ENCODE measurements at regions not wholly inside any gene's neighbourhood (a gene's known extent, or its start where the extent isn't known, plus 50 kb on each side); places are given as distances from the start of the nearest gene placed in this dataset.

- Histone ChIP-seq H3K9me3 (no peaks in the 10 kb centered on the region), H3K36me3 (no peaks in the 10 kb centered on the region), H3K27ac (no peak overlapping the region), H3K27me3 (no peaks in the 10 kb centered on the region), H3K4me1 (no peaks in the 10 kb centered on the region), H3K4me3 (no peak overlapping the region)
- DNase-seq (ENCODE audit: extremely low spot score in 2 of 2) = no peak
- intact Hi-C loops (cut with DNase I) = no loop called here
- TF ChIP-seq POLR2AphosphoS5 (IDR thresholded peaks at IDR 0.05; ENCODE audit: insufficient read depth in 1 of 2, low read depth in 1 of 2) = no peak
- TF ChIP-seq POLR2A (IDR thresholded peaks at IDR 0.05) = no peak
- TF ChIP-seq CTCF (IDR thresholded peaks at IDR 0.05) = no peak
These were observed 128.0 kb upstream of the TNFAIP3 start for GRCh38 chr6:137738931-137739504.

- H3K27ac ChIP-seq = no peak overlapping the region
- H3K4me3 ChIP-seq = no peak overlapping the region
- no peaks in the 10 kb centered on the region for H3K36me3 ChIP-seq
- DNase-seq (ENCODE audit: extremely low spot score in 2 of 2) = no peak
- intact Hi-C loops (cut with DNase I) = no loop called here
- no peaks in the 10 kb centered on the region for H3K9me3 ChIP-seq
- H3K27me3 ChIP-seq = no peaks in the 10 kb centered on the region
- TF ChIP-seq CTCF (IDR thresholded peaks at IDR 0.05) = no peak
- TF ChIP-seq POLR2AphosphoS5 (IDR thresholded peaks at IDR 0.05; ENCODE audit: insufficient read depth in 1 of 2, low read depth in 1 of 2) = no peak
- no peak for TF ChIP-seq POLR2A (IDR thresholded peaks at IDR 0.05)
- no peaks in the 10 kb centered on the region for H3K4me1 ChIP-seq
These were observed 127.5 kb upstream of the TNFAIP3 start for GRCh38 chr6:137739544-137739943.

GRCh38 chr6:137740091-137740755 lies 126.8 kb upstream of the TNFAIP3 start:
- intact Hi-C loops (cut with DNase I) = no loop called here
- no peak for DNase-seq (ENCODE audit: extremely low spot score in 2 of 2)
- H3K36me3 ChIP-seq = no peaks in the 10 kb centered on the region
- H3K4me1 ChIP-seq = no peaks in the 10 kb centered on the region
- TF ChIP-seq CTCF (IDR thresholded peaks at IDR 0.05) (no peak), POLR2A (IDR thresholded peaks at IDR 0.05) (no peak), POLR2AphosphoS5 (IDR thresholded peaks at IDR 0.05; ENCODE audit: insufficient read depth in 1 of 2, low read depth in 1 of 2) (no peak)
- H3K27ac ChIP-seq = no peak overlapping the region
- no peaks in the 10 kb centered on the region for H3K27me3 ChIP-seq
- H3K4me3 ChIP-seq = no peak overlapping the region
- no peaks in the 10 kb centered on the region for H3K9me3 ChIP-seq

- TF ChIP-seq CTCF (IDR thresholded peaks at IDR 0.05) = no peak
- no peak for TF ChIP-seq POLR2A (IDR thresholded peaks at IDR 0.05)
- TF ChIP-seq POLR2AphosphoS5 (IDR thresholded peaks at IDR 0.05; ENCODE audit: insufficient read depth in 1 of 2, low read depth in 1 of 2) = no peak
- Histone ChIP-seq H3K36me3 (no peaks in the 10 kb centered on the region), H3K27ac (no peak overlapping the region), H3K27me3 (no peaks in the 10 kb centered on the region), H3K9me3 (no peaks in the 10 kb centered on the region), H3K4me3 (no peak overlapping the region), H3K4me1 (no peaks in the 10 kb centered on the region)
- intact Hi-C loops (cut with DNase I) = no loop called here
- no peak for DNase-seq (ENCODE audit: extremely low spot score in 2 of 2)
These were observed 125.9 kb upstream of the TNFAIP3 start for GRCh38 chr6:137740967-137741761.

- H3K27ac ChIP-seq = no peak overlapping the region
- H3K4me1 ChIP-seq = no peaks in the 10 kb centered on the region
- no peak for DNase-seq (ENCODE audit: extremely low spot score in 2 of 2)
- H3K36me3 ChIP-seq = no peaks in the 10 kb centered on the region
- no peak for TF ChIP-seq POLR2A (IDR thresholded peaks at IDR 0.05)
- no peak for TF ChIP-seq POLR2AphosphoS5 (IDR thresholded peaks at IDR 0.05; ENCODE audit: insufficient read depth in 1 of 2, low read depth in 1 of 2)
- no peak overlapping the region for H3K4me3 ChIP-seq
- no peaks in the 10 kb centered on the region for H3K9me3 ChIP-seq
- intact Hi-C loops (cut with DNase I) = no loop called here
- H3K27me3 ChIP-seq = no peaks in the 10 kb centered on the region
These were observed 123.6 kb upstream of the TNFAIP3 start for GRCh38 chr6:137743493-137743892.

Data from vagina (tissue), 2 donors.